ENCODE measurements at regions not wholly inside any gene's neighbourhood (a gene's known extent, or its start where the extent isn't known, plus 50 kb on each side); places are given as distances from the start of the nearest gene placed in this dataset.
A peak's percentile ranks its signal among the peaks of the same experiment; 100 is the strongest.

- TF ChIP-seq CTCF (IDR thresholded peaks at IDR 0.05), result no peak
- no peaks in the 10 kb centered on the region for H3K36me3 ChIP-seq (ENCODE audit: low read depth)
- no peak overlapping the region for H3K4me3 ChIP-seq
- DNase-seq, result no peak
- peaks cover 2% of the 10 kb centered on the region for H3K4me1 ChIP-seq (ENCODE audit: low read depth)
- ATAC-seq, result no peak
- intact Hi-C loops (cut with DNase I, micrococcal nuclease), result no loop called here
- no peaks in the 10 kb centered on the region for H3K9me3 ChIP-seq
Measured at GRCh38 chr3:190996181-190996775, 133.8 kb upstream of the GMNC start.

- H3K4me1 ChIP-seq (ENCODE audit: low read depth), result peaks cover 2% of the 10 kb centered on the region
- no peaks in the 10 kb centered on the region for H3K9me3 ChIP-seq
- no peak for ATAC-seq
- intact Hi-C loops (cut with DNase I, micrococcal nuclease), result no loop called here
- TF ChIP-seq CTCF (IDR thresholded peaks at IDR 0.05), result no peak
- no peak overlapping the region for H3K4me3 ChIP-seq
- no peak for DNase-seq
- H3K36me3 ChIP-seq (ENCODE audit: low read depth), result no peaks in the 10 kb centered on the region
Measured at GRCh38 chr3:190995156-190995555, 132.7 kb upstream of the GMNC start.

- intact Hi-C loops (cut with DNase I, micrococcal nuclease), result no loop called here
- DNase-seq (peak in 1 of 3 donors; percentile 42), ATAC-seq (peak; percentile 91)
- H3K4me1 ChIP-seq (ENCODE audit: low read depth), result no peaks in the 10 kb centered on the region
- H3K9me3 ChIP-seq, result no peaks in the 10 kb centered on the region
- no peak overlapping the region for H3K4me3 ChIP-seq
- H3K36me3 ChIP-seq (ENCODE audit: low read depth), result no peaks in the 10 kb centered on the region
- no peak for TF ChIP-seq CTCF (IDR thresholded peaks at IDR 0.05)
Measured at GRCh38 chr3:190990898-190991297, 128.4 kb upstream of the GMNC start.

GRCh38 chr3:190989218-190989617 lies 126.7 kb upstream of the GMNC start:
- no peak for TF ChIP-seq CTCF (IDR thresholded peaks at IDR 0.05)
- intact Hi-C loops (cut with DNase I, micrococcal nuclease), result no loop called here
- no peak for ATAC-seq

GRCh38 chr3:190988102-190988501 lies 125.6 kb upstream of the GMNC start:
- Histone ChIP-seq H3K9me3 (no peaks in the 10 kb centered on the region), H3K36me3 (ENCODE audit: low read depth) (no peaks in the 10 kb centered on the region), H3K4me1 (ENCODE audit: low read depth) (no peaks in the 10 kb centered on the region), H3K4me3 (no peak overlapping the region)
- ATAC-seq (no peak), DNase-seq (no peak)
- TF ChIP-seq CTCF (IDR thresholded peaks at IDR 0.05), result no peak
- intact Hi-C loops (cut with DNase I, micrococcal nuclease), result no loop called here

More at GRCh38 chr3:190989218-190989617, 126.7 kb upstream of the GMNC start:
- Histone ChIP-seq H3K4me1 (ENCODE audit: low read depth) (no peaks in the 10 kb centered on the region), H3K9me3 (no peaks in the 10 kb centered on the region), H3K36me3 (ENCODE audit: low read depth) (no peaks in the 10 kb centered on the region), H3K4me3 (no peak overlapping the region)
- no peak for DNase-seq

All from mucosa of descending colon (tissue), 3 donors.